Right cardiac atrium (tissue), 5 donors: ENCODE measurements at regions not wholly inside any gene's neighbourhood (a gene's known extent, or its start where the extent isn't known, plus 50 kb on each side); places are given as distances from the start of the nearest gene placed in this dataset.

Experiments used
- ATAC-seq, 2 donors: fragments of 200-7000 bp; cut with Tn5 transposase; one replicate each; pipeline versions ENCODE4 v1.8.0 to v1.9.1; 2020; ENCODE audit warnings: moderate library complexity in 2 of 2, mild to moderate bottlenecking in 1 of 2
- DNase-seq, 3 donors: peaks; one replicate each; pipeline ENCODE4 v3.0.0-alpha.2; 2020
- H3K27ac ChIP-seq: one replicate; pipeline ENCODE4 v1.5.1; 2013; ENCODE audit warnings: mild to moderate bottlenecking, low read length, control low read depth, moderate library complexity
- H3K27me3 ChIP-seq: one replicate; pipeline ENCODE4 v1.6.1; 2013; ENCODE audit not compliant: control insufficient read depth, insufficient read depth
- H3K4me1 ChIP-seq: one replicate; pipeline ENCODE4 v1.6.1; 2013; ENCODE audit warnings: low read length; ENCODE audit not compliant: control insufficient read depth, insufficient read depth
- H3K4me3 ChIP-seq: one replicate; pipeline ENCODE4 v1.5.1; 2013; ENCODE audit warnings: low read length, control low read depth
- H3K9me3 ChIP-seq: one replicate; pipeline ENCODE4 v1.6.1; 2013; ENCODE audit warnings: low read length; ENCODE audit not compliant: control insufficient read depth
- WGBS: extraction: QIAGEN DNeasy Blood & Tissue Kit; methylation state at CpG from one replicate; pipeline ENCODE4 v1.1.7; 2013; 5-methylcytosine and 5-hydroxymethylcytosine counted together
- intact Hi-C, 4 donors: fragments of 100-400 bp; cut with DNase I; formaldehyde crosslinking; loops; one replicate each; pipeline versions ENCODE4 v1.11.0 to v1.14.0; 2022 to 2023
- donor health status: healthy with polysubstance abuse.
- donor health status: DM: no; HTN: yes; CAD: no.
- donor health status: DM: no; HTN: no; CAD: no.
- donor health status: DM: no; HTN: yes; CAD: no; lungs with severe emphysema.
- donor health status: DM: yes; HTN: yes; CAD: no.

DNA sequence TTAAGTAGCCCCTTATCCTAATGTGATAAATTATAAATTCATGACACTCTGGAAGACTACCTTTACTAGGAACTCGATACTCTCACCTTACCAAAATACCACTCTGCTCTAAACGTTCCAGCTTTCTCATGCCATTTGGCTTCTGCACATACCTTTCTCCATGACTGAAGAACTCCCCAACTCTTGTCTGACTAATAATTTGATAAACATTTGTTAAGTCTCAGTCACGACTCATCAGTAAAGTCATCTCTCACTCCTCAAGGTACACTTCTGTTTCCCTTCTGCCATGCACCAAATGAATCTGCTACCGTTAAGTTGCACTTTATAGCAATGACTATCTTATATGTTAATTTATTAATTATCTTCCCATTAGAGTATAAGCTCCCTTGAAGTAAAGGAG, 498.3 kb upstream of the NOVA1 start:
- H3K4me1 ChIP-seq, result no peaks in the 10 kb centered on the region
- H3K9me3 ChIP-seq, result no peaks in the 10 kb centered on the region
- DNase-seq, result no peak
- no peak for ATAC-seq
- H3K4me3 ChIP-seq, result no peak overlapping the region
- no peaks in the 10 kb centered on the region for H3K27me3 ChIP-seq
- WGBS, result 74% methylated on average over 4 of the region's 4 CpGs
- no peak overlapping the region for H3K27ac ChIP-seq
- intact Hi-C loops, result no loop called here

DNA sequence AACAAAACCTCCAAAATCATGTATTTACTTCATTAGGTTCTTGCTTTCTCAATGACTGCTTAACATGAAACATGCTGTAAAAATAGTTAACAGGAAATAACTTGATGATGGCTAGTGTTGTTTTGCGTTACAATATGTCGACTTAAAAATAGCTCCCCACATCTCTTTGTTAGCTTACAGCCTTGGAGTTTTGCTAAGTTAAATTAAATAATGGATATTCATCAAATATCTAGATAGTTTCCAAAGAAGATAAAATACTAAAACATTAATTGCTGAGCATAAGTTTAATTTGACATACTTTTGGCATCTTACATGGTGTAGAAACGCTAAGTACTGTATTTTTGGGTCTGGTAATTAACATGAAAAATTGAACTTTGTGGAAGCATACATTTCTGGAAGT, 500.6 kb upstream of the NOVA1 start:
- Histone ChIP-seq H3K4me3 (no peak overlapping the region), H3K27me3 (no peaks in the 10 kb centered on the region), H3K9me3 (no peaks in the 10 kb centered on the region), H3K27ac (no peak overlapping the region), H3K4me1 (no peaks in the 10 kb centered on the region)
- intact Hi-C loops, result no loop called here
- no peak for DNase-seq
- 30% methylated on average over 3 of the region's 3 CpGs for WGBS
- ATAC-seq, result no peak

DNA sequence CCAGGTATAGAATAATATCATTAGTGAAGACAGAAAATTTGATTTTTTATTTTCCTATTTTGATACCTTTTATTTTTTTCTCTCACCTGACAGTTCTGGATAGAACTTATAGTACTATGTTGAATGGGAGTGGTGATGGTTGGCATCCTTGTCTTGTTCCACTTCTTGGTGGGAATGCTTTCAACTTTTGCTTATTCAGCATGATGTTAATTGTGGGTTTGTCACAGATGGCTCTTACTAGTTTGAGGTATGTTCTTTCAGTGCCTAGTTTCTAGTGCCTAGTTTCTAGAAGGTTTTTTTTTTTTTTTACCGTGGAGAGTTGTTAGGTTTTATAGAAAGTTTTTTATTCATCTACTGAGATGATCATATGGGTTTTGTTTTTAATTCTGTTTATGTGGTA, 516.3 kb upstream of the NOVA1 start:
- no peak for ATAC-seq
- Histone ChIP-seq H3K27me3 (no peaks in the 10 kb centered on the region), H3K4me3 (no peak overlapping the region), H3K27ac (no peak overlapping the region), H3K9me3 (no peaks in the 10 kb centered on the region), H3K4me1 (no peaks in the 10 kb centered on the region)
- intact Hi-C loops, result no loop called here
- 0% methylated on average over 1 of the region's 1 CpG for whole genome bisulfite sequencing
- no peak for DNase-seq

DNA sequence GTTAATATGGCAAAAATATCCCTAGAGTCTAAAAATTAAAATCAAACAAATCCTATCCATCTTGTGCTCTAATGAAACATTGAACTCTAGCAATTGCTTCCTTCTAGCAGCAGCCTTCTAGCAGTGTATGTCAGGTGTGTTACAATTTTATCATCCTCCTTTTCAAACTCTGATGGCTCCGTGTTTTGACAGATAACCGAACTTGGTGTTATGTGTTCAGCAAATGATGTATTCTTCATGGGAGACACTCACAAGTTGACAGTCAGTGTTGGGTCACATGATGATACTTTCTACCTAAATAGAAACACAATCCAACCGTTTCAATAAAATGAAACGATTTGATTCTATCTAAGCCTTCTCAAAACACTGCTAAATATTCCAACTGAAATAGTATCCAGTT, 525.3 kb upstream of the NOVA1 start:
- Histone ChIP-seq H3K4me3 (no peak overlapping the region), H3K27ac (no peak overlapping the region), H3K4me1 (no peaks in the 10 kb centered on the region), H3K27me3 (no peaks in the 10 kb centered on the region), H3K9me3 (no peaks in the 10 kb centered on the region)
- intact Hi-C loops, result no loop called here
- ATAC-seq, result no peak
- no peak for DNase-seq
- WGBS, result 79% methylated on average over 4 of the region's 4 CpGs

DNA sequence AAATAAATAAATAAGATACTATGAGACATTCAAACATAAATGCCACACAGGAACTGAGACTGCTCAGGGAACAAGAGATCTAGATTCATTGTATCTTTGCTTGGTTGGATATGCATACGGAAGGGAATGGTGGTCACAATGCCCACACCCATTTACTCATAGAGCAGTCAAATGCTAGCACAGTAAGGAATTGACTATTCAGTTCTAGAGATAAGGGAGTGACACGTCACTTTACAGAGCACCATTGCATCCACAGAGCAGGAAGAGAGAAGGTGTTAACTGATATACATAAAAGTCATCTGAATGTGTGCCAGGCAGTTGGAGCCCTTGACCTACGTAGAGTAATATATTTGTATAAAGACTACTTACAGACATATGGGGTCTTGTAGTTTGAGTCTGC, 530.0 kb upstream of the NOVA1 start:
- intact Hi-C loops, result no loop called here
- DNase-seq, result no peak
- no peak for ATAC-seq
- H3K4me3 ChIP-seq, result no peak overlapping the region
- H3K9me3 ChIP-seq, result no peaks in the 10 kb centered on the region
- no peak overlapping the region for H3K27ac ChIP-seq
- no peaks in the 10 kb centered on the region for H3K27me3 ChIP-seq
- no peaks in the 10 kb centered on the region for H3K4me1 ChIP-seq
- WGBS, result 59% methylated on average over 3 of the region's 3 CpGs

DNA sequence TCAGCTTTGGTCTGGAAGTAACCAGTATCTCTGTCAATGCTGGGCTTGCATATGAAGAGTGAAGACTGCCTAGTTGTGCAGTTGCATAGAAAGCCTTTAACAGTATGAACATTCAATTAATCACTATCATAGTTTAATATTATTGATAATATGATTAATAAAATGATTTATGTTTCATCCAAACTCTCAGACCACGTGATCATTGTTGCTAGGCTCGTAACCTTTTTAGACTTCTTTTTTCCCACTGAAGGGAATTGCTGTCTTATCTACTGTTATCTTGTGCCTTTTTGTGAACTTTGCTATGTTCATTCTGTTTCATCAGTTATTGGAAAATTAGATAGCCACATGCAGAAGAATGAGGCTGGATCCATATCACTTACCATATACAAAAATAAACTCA, 536.4 kb upstream of the NOVA1 start:
- Histone ChIP-seq H3K9me3 (no peaks in the 10 kb centered on the region), H3K4me1 (no peaks in the 10 kb centered on the region), H3K27me3 (no peaks in the 10 kb centered on the region), H3K4me3 (no peak overlapping the region), H3K27ac (no peak overlapping the region)
- no peak for DNase-seq
- intact Hi-C loops, result no loop called here
- WGBS, result 73% methylated on average over 2 of the region's 2 CpGs
- ATAC-seq, result no peak

DNA sequence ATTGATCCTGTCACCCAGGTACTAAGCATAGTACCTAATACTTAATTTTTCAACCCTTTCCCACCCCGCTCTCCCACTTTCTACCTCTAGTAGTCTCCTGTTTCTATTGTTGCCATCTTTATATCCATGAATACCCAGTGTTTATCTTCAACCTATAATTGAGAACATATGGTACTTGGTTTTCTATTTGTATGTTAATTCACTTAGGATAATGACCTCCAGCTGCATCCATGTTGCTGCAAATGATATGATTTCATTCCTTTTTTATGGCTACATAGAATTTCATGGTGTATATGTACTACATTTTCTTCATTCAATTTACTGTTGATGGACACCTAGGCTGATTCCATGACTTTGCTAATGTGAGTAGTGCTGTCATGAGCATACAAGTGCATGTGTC, 547.3 kb upstream of the NOVA1 start:
- ATAC-seq (no peak), DNase-seq (no peak)
- Histone ChIP-seq H3K4me3 (no peak overlapping the region), H3K4me1 (no peaks in the 10 kb centered on the region), H3K9me3 (no peaks in the 10 kb centered on the region), H3K27ac (no peak overlapping the region), H3K27me3 (no peaks in the 10 kb centered on the region)
- intact Hi-C loops, result no loop called here
- WGBS, result 88% methylated on average over 1 of the region's 1 CpG

DNA sequence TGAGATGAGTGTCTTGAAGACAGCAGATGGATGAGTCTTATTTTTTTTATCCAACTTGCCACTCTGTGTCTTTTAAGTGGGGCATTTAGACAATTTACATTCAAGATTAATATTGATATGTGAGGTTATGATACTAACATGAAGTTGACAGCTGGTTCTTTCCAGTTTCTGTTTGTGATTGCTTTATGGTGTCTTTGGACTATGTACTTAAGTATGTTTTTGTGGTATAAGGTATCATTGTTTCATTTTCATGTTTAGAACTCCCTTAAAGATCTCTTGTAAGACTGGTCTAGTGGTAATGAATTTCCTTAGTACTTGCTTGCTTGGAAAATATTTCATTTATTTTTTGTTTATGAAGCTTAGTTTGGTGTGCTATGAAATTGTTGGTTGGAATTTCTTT, 550.3 kb upstream of the NOVA1 start:
- intact Hi-C loops, result no loop called here
- DNase-seq, result no peak
- no peaks in the 10 kb centered on the region for H3K9me3 ChIP-seq
- no peak overlapping the region for H3K27ac ChIP-seq
- no peaks in the 10 kb centered on the region for H3K4me1 ChIP-seq
- ATAC-seq, result no peak
- H3K4me3 ChIP-seq, result no peak overlapping the region
- no peaks in the 10 kb centered on the region for H3K27me3 ChIP-seq

DNA sequence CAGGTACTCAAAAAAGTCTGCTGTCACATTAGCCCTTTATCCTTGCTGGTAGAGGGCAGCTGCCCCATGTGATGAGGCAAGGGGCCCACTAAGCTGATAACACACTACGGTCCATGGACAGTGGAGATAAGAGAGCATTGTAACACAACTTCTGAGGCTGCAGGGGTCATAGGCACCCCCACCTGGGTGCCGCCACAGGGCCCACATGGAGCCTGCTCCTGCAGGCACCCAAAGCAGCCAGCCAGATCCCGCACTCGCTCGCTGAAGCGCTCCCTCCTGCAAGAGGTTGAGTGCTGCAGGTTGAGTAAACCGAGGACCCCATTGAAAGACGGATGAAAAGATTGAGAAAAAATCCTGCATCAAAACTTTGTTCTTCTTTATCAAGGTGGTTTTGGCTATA, 566.3 kb upstream of the NOVA1 start:
- H3K27ac ChIP-seq, result no peak overlapping the region
- no peak overlapping the region for H3K4me3 ChIP-seq
- WGBS, result 90% methylated on average over 8 of the region's 8 CpGs
- no peaks in the 10 kb centered on the region for H3K4me1 ChIP-seq
- no peaks in the 10 kb centered on the region for H3K9me3 ChIP-seq
- intact Hi-C loops, result no loop called here
- H3K27me3 ChIP-seq, result no peaks in the 10 kb centered on the region
- DNase-seq (no peak), ATAC-seq (no peak)

DNA sequence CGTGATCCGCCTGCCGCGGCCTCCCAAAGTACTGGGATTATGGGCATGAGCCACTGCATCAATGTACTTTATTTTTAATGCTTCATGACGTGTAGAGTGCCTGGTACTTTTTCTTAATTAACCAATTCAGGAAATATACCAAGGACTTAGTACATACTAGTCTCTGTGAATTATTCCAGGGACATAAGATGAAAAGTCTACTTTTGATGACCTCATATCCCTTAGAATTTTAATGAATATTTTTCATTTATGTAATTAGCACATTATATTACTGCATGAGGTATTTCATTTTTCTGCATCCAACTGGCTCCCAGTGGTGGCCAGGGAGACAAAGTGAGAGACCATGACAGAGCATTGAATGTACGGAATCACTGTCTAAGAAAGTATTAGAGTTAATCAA, 577.7 kb upstream of the NOVA1 start:
- no peak overlapping the region for H3K4me3 ChIP-seq
- no peaks in the 10 kb centered on the region for H3K9me3 ChIP-seq
- H3K27me3 ChIP-seq, result no peaks in the 10 kb centered on the region
- no peaks in the 10 kb centered on the region for H3K4me1 ChIP-seq
- no peak overlapping the region for H3K27ac ChIP-seq
- no peak for ATAC-seq
- intact Hi-C loops, result no loop called here
- WGBS, result 82% methylated on average over 6 of the region's 6 CpGs
- DNase-seq, result no peak

DNA sequence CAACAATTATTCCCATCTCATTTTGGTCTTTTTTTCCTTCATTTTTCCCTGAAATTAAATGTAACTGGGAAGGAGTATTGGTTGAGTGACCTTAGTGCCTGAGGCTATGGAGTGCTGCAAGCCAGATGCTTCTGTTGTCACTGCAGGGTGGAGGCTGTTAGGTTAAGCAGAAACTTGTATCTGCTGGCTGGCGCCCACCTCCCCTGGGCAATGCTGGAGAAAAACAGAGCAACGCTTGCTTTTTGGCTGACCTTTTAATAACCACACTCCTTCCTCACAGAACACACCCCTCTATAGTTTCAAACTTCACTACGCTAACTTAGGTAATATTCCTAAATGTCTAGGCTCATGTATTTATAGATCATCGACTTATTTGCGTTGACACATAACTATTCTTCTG, 583.5 kb upstream of the NOVA1 start:
- intact Hi-C loops, result no loop called here
- H3K27me3 ChIP-seq, result no peaks in the 10 kb centered on the region
- ATAC-seq, result no peak
- H3K27ac ChIP-seq, result no peak overlapping the region
- no peaks in the 10 kb centered on the region for H3K9me3 ChIP-seq
- WGBS, result 72% methylated on average over 5 of the region's 5 CpGs
- DNase-seq, result peak in 1 of 3 donors; percentile 30
- H3K4me1 ChIP-seq, result no peaks in the 10 kb centered on the region
- no peak overlapping the region for H3K4me3 ChIP-seq

DNA sequence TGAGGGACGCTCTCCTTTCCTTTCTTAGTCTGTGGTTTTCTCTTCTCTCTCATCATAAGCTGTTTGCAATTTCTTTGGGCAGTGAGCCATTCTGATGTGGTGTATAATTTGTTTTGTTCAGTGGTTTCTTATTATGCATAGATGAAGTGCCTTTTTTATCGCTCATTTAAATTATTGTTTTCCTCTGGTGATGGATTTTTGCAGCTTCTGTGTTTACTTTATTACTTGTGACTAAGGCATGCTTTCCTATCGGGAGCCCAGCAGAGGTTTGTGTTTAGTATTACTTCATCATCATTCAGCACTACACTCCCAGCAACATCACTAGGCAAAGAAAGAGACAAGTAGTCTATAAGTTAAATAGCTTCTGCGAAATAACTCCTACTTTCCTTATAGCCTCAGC, 586.6 kb upstream of the NOVA1 start:
- 78% methylated on average over 4 of the region's 4 CpGs for WGBS
- no peaks in the 10 kb centered on the region for H3K4me1 ChIP-seq
- intact Hi-C loops, result no loop called here
- no peaks in the 10 kb centered on the region for H3K9me3 ChIP-seq
- H3K27ac ChIP-seq, result no peak overlapping the region
- DNase-seq, result no peak
- H3K27me3 ChIP-seq, result no peaks in the 10 kb centered on the region
- no peak overlapping the region for H3K4me3 ChIP-seq
- no peak for ATAC-seq
